H1 (cell line): ENCODE measurements at regions not wholly inside any gene's neighbourhood (a gene's known extent, or its start where the extent isn't known, plus 50 kb on each side); places are given as distances from the start of the nearest gene placed in this dataset.

ENCODE experiments used
- CTCF ChIA-PET: fragments of 300-600 bp; sonication (Branson Sonifier 250); formaldehyde crosslinking; loops from one replicate; lab custom pipeline; 2021; ENCODE audit not compliant: partially characterized antibody; lab: Charles Lee
- POLR2A ChIA-PET: fragments of 300-600 bp; sonication (Branson Sonifier 250); formaldehyde crosslinking; loops from one replicate; lab custom pipeline; 2021; ENCODE audit warnings: inconsistent platforms; ENCODE audit not compliant: partially characterized antibody; lab: Charles Lee
- DNase-seq, 2 experiments: peaks; one replicate each; pipeline versions ENCODE4 v3.0.0 to v3.0.0-alpha.2; 2010 to 2022; ENCODE audit warnings: low spot score in 2 of 2, low read depth in 1 of 2, mixed read lengths in 1 of 2
- FAIRE-seq: peaks from 2 replicates; lab custom pipeline; 2011; peaks lifted over from hg19 to GRCh38; lab: Jason Lieb, UNC
- H2AFZ ChIP-seq: 2 replicates; pipeline ENCODE4 v1.8.1; 2012; ENCODE audit warnings: low read length, inconsistent platforms
- H2AK5ac ChIP-seq: 2 replicates; pipeline ENCODE4 v1.6.1; 2013; ENCODE audit warnings: low read depth, low read length
- H2BK120ac ChIP-seq: replicated peaks from 2 replicates; pipeline ENCODE3; 2013; ENCODE audit warnings: low read depth, low read length, inconsistent platforms
- H2BK12ac ChIP-seq: 2 replicates; pipeline ENCODE4 v1.6.1; 2013; ENCODE audit warnings: low read depth, low read length
- H2BK15ac ChIP-seq: 2 replicates; pipeline ENCODE4 v1.6.1; 2013; ENCODE audit warnings: low read length
- H2BK20ac ChIP-seq: 2 replicates; pipeline ENCODE4 v1.6.1; 2013; ENCODE audit warnings: low read length
- H2BK5ac ChIP-seq: 2 replicates; pipeline ENCODE4 v1.6.1; 2013; ENCODE audit warnings: low read depth, low read length
- H3K14ac ChIP-seq: 2 replicates; pipeline ENCODE4 v1.6.1; 2013; ENCODE audit warnings: inconsistent platforms; ENCODE audit not compliant: insufficient read length
- H3K18ac ChIP-seq: 2 replicates; pipeline ENCODE4 v1.6.1; 2013; ENCODE audit warnings: low read length; ENCODE audit errors: extremely low read depth
- H3K23ac ChIP-seq: 2 replicates; pipeline ENCODE4 v1.6.1; 2013; ENCODE audit warnings: inconsistent platforms; ENCODE audit not compliant: insufficient read length
- H3K23me2 ChIP-seq: 2 replicates; pipeline ENCODE4 v1.6.1; 2013; ENCODE audit warnings: low read depth, low read length
- H3K27ac ChIP-seq: 2 replicates; pipeline ENCODE4 v1.6.1; 2011; ENCODE audit warnings: low read depth, low read length, inconsistent platforms
- H3K27me3 ChIP-seq, 4 experiments: replicated peaks in 1 of 4; 1 replicate in 1 of 4; 2 replicates in 3 of 4; pipeline versions ENCODE4 v1.6.1 to v1.8.1; 2011 to 2013; ENCODE audit warnings: low read length in 3 of 4, mild to moderate bottlenecking in 3 of 4, inconsistent platforms in 2 of 4, mixed read lengths in 2 of 4, moderate library complexity in 1 of 4; ENCODE audit not compliant: control insufficient read depth in 3 of 4, insufficient read depth in 3 of 4; ENCODE audit errors: extremely low read depth in 1 of 4
- H3K36me3 ChIP-seq, 4 experiments: 2 replicates each; pipeline versions ENCODE4 v1.6.1 to v1.8.1; 2011 to 2013; ENCODE audit warnings: mild to moderate bottlenecking in 4 of 4, low read length in 3 of 4, moderate library complexity in 2 of 4, control low read depth in 1 of 4, inconsistent platforms in 1 of 4; ENCODE audit not compliant: insufficient read depth in 4 of 4, control insufficient read depth in 2 of 4
- H3K4ac ChIP-seq: replicated peaks from 2 replicates; pipeline ENCODE3; 2013; ENCODE audit warnings: low read length, low read depth, mixed read lengths, inconsistent platforms; ENCODE audit not compliant: insufficient read length
- H3K4me1 ChIP-seq, 4 experiments: replicated peaks in 1 of 4; 1 replicate in 1 of 4; 2 replicates in 3 of 4; pipeline versions ENCODE4 v1.6.1 to v1.8.1; 2011 to 2013; ENCODE audit warnings: low read length in 3 of 4, inconsistent platforms in 2 of 4, mixed read lengths in 1 of 4; ENCODE audit not compliant: insufficient read depth in 4 of 4, control insufficient read depth in 3 of 4
- H3K4me2 ChIP-seq, 2 experiments: 2 replicates each; pipeline versions ENCODE4 v1.6.1 to v1.8.1; 2011 to 2013; ENCODE audit warnings: low read depth in 2 of 2, low read length in 2 of 2, control low read depth in 1 of 2, inconsistent platforms in 1 of 2, mild to moderate bottlenecking in 1 of 2; ENCODE audit not compliant: insufficient read depth in 1 of 2
- H3K4me3 ChIP-seq, 4 experiments: fragments of 200-600, 300-600 bp in 1 of 4; sonication (generic), shearing (Covaris generic), sonication (Bioruptor Twin) in 1 of 4; 2 replicates each; pipeline versions ENCODE4 v1.5.1 to v1.8.1; 2011 to 2016; ENCODE audit warnings: low read length in 4 of 4, low read depth in 3 of 4, control low read depth in 2 of 4, inconsistent platforms in 2 of 4, mild to moderate bottlenecking in 2 of 4, mixed read lengths in 1 of 4, moderate library complexity in 1 of 4; ENCODE audit not compliant: insufficient read depth in 2 of 4; ENCODE audit errors: extremely low read depth in 1 of 4
- H3K56ac ChIP-seq: replicated peaks from 2 replicates; pipeline ENCODE3; 2013; ENCODE audit warnings: low read depth, mild to moderate bottlenecking, mixed read lengths, low read length, inconsistent platforms; ENCODE audit not compliant: insufficient read length
- H3K79me1 ChIP-seq: 2 replicates; pipeline ENCODE4 v1.6.1; 2013; ENCODE audit warnings: low read depth, low read length, control low read depth
- H3K79me2 ChIP-seq, 2 experiments: 2 replicates each; pipeline versions ENCODE4 v1.6.1 to v1.8.1; 2012 to 2013; ENCODE audit warnings: low read length in 2 of 2, mild to moderate bottlenecking in 2 of 2, inconsistent platforms in 1 of 2; ENCODE audit not compliant: insufficient read depth in 2 of 2, control insufficient read depth in 1 of 2
- H3K9ac ChIP-seq, 4 experiments: replicated peaks in 1 of 4; 1 replicate in 1 of 4; 2 replicates in 3 of 4; pipeline versions ENCODE4 v1.6.1 to v1.8.1; 2011 to 2013; ENCODE audit warnings: low read depth in 3 of 4, low read length in 3 of 4, control low read depth in 2 of 4, mild to moderate bottlenecking in 2 of 4, moderate library complexity in 2 of 4, inconsistent platforms in 1 of 4; ENCODE audit errors: extremely low read depth in 1 of 4
- H3K9me3 ChIP-seq, 2 experiments: 2 replicates each; pipeline versions ENCODE4 v1.6.1 to v1.8.1; 2012 to 2013; ENCODE audit warnings: mild to moderate bottlenecking in 2 of 2, moderate library complexity in 2 of 2, control low read depth in 1 of 2, inconsistent platforms in 1 of 2, low read depth in 1 of 2, low read length in 1 of 2, mixed read lengths in 1 of 2; ENCODE audit not compliant: insufficient read depth in 2 of 2
- H4K20me1 ChIP-seq, 2 experiments: replicated peaks in 1 of 2; 2 replicates each; pipeline versions ENCODE3 to v1.8.1; 2011 to 2013; ENCODE audit warnings: inconsistent platforms in 2 of 2, low read length in 2 of 2, mild to moderate bottlenecking in 1 of 2; ENCODE audit not compliant: insufficient read depth in 2 of 2, control insufficient read depth in 1 of 2
- H4K5ac ChIP-seq: 2 replicates; pipeline ENCODE4 v1.6.1; 2013; ENCODE audit warnings: low read length, low read depth, mixed read lengths, inconsistent platforms; ENCODE audit not compliant: insufficient read length
- H4K8ac ChIP-seq: 2 replicates; pipeline ENCODE4 v1.8.0; 2013; ENCODE audit warnings: mild to moderate bottlenecking, moderate library complexity, low read length, inconsistent platforms; ENCODE audit not compliant: insufficient read depth; ENCODE audit errors: extremely low read depth
- H4K91ac ChIP-seq: replicated peaks from 2 replicates; pipeline ENCODE3; 2013; ENCODE audit warnings: low read length, mixed read lengths, inconsistent platforms; ENCODE audit not compliant: insufficient read length
- ASH2L ChIP-seq: fragments of 200-600, 300-600 bp; sonication (generic); IDR thresholded peaks from one replicate; pipeline ENCODE4 v1.7.1; 2017; ENCODE audit warnings: low read length
- RAD21 ChIP-seq, 2 experiments: IDR thresholded peaks in 1 of 2; conservative IDR thresholded peaks in 1 of 2; 2 replicates each; pipeline ENCODE4 v1.6.1; 2011; ENCODE audit warnings: low read depth in 2 of 2, low read length in 2 of 2, improper control_type of control experiment in 1 of 2, inconsistent platforms in 1 of 2, mild to moderate bottlenecking in 1 of 2, moderate library complexity in 1 of 2
- SP2 ChIP-seq: IDR thresholded peaks from 2 replicates; pipeline ENCODE4 v1.6.1; 2012; ENCODE audit warnings: mild to moderate bottlenecking, low read length, inconsistent platforms
- WGBS, 2 experiments: shearing (Covaris generic) in 1 of 2; methylation state at CpG; one replicate each; pipeline versions ENCODE4 v1.1.6 to v1.1.7; 2013 to 2015; ENCODE audit warnings: low lambda C conversion rate in 2 of 2, mixed read lengths in 2 of 2, inconsistent platforms in 1 of 2, low coverage in 1 of 2, missing lambda C conversion rate in 1 of 2; ENCODE audit not compliant: insufficient replicate concordance in 2 of 2, insufficient coverage in 1 of 2, insufficient read length in 1 of 2; ENCODE audit errors: extremely low coverage in 1 of 2, missing lambda C conversion rate in 1 of 2; 5-methylcytosine and 5-hydroxymethylcytosine counted together
- TF ChIP-seq, protein P1 (sequence below), 3 experiments: IDR thresholded peaks; 1 replicate in 2 of 3; 2 replicates in 1 of 3; pipeline versions ENCODE4 v1.5.1 to v1.6.1; 2011; ENCODE audit warnings: low read length in 3 of 3, mild to moderate bottlenecking in 3 of 3, inconsistent platforms in 2 of 3, low read depth in 1 of 3, moderate library complexity in 1 of 3; ENCODE audit not compliant: insufficient read depth in 1 of 3; ENCODE audit errors: control extremely low read depth in 1 of 3

DNA sequence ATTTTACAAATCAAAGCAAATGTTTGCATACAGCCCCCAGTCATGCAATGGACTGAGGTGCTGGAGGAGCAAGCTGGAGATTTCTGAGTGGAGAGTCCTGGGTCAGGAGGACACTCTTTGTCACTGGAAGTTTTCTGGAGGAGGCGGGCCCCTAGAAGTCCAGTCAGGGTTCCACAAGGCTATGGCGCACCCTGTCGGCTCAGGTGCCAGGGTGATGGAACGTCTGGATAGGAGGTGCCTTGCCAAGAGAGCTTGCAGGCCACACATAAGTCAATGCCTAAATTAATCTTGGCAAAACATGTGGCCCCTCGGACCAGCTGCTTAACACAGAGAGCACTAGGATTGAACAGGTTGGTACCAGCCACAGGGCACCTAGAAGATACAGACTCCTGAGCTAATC lies 174.7 kb upstream of the CADM1 start:
- H2BK5ac ChIP-seq, result no peak overlapping the region
- no peak overlapping the region for H2BK15ac ChIP-seq
- H3K4me1 ChIP-seq, result peaks cover 0 to 8% (median 3%) of the 10 kb centered on the region in 4 experiments; a peak in 5 of 7 replicates
- no peak overlapping the region for H3K56ac ChIP-seq
- peak in 1 of 2 experiments; percentile 81 for DNase-seq
- H3K9me3 ChIP-seq, result no peaks in the 10 kb centered on the region
- H2BK20ac ChIP-seq, result no peak overlapping the region
- H3K9ac ChIP-seq, result no peak overlapping the region
- POLR2A ChIA-PET, result no interaction called here
- H3K4me2 ChIP-seq, result no peak overlapping the region
- no peaks in the 10 kb centered on the region for H4K20me1 ChIP-seq
- no peak for FAIRE-seq
- H2AFZ ChIP-seq, result no peak overlapping the region
- H4K5ac ChIP-seq, result no peak overlapping the region
- H4K91ac ChIP-seq, result no peak overlapping the region
- no peak overlapping the region for H4K8ac ChIP-seq
- H2BK12ac ChIP-seq, result no peak overlapping the region
- WGBS, 2 experiments, result 45% methylated on average over 5 of the region's 5 CpGs; no CpG with 5 or more reads in 1 of the 2 experiments
- TF ChIP-seq, protein P1, sequence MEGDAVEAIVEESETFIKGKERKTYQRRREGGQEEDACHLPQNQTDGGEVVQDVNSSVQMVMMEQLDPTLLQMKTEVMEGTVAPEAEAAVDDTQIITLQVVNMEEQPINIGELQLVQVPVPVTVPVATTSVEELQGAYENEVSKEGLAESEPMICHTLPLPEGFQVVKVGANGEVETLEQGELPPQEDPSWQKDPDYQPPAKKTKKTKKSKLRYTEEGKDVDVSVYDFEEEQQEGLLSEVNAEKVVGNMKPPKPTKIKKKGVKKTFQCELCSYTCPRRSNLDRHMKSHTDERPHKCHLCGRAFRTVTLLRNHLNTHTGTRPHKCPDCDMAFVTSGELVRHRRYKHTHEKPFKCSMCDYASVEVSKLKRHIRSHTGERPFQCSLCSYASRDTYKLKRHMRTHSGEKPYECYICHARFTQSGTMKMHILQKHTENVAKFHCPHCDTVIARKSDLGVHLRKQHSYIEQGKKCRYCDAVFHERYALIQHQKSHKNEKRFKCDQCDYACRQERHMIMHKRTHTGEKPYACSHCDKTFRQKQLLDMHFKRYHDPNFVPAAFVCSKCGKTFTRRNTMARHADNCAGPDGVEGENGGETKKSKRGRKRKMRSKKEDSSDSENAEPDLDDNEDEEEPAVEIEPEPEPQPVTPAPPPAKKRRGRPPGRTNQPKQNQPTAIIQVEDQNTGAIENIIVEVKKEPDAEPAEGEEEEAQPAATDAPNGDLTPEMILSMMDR (IDR thresholded peaks at IDR 0.05; ENCODE audit: control extremely low read depth in 1 of 3, insufficient read depth in 1 of 3, low read depth in 1 of 3, low read length in 3 of 3), result peak; percentile 59 to 76 (median 71)
- no peak for TF ChIP-seq ASH2L
- TF ChIP-seq SP2, result no peak
- TF ChIP-seq RAD21 (IDR thresholded peaks at IDR 0.05 in 1 of 2, conservative IDR thresholded peaks at IDR 0.05 in 1 of 2; ENCODE audit: low read depth in 2 of 2, low read length in 2 of 2), result peak; percentile 88 to 91
- no peaks in the 10 kb centered on the region for H3K79me1 ChIP-seq
- H2BK120ac ChIP-seq, result no peak overlapping the region
- no peak overlapping the region for H3K4ac ChIP-seq
- H3K36me3 ChIP-seq, result no peaks in the 10 kb centered on the region
- H3K27me3 ChIP-seq, result no peaks in the 10 kb centered on the region
- CTCF ChIA-PET, result interaction anchor here (0.6 to 4.3 kb wide), 42 partner anchors 9 to 498 kb away, joined by 3 to 35 read pairs (median 4); partner anchors contain the start of gene CADM1
- H3K79me2 ChIP-seq, result no peaks in the 10 kb centered on the region
- no peak overlapping the region for H3K14ac ChIP-seq
- H3K27ac ChIP-seq, result no peak overlapping the region
- no peak overlapping the region for H2AK5ac ChIP-seq
- H3K23me2 ChIP-seq, result no peaks in the 10 kb centered on the region
- no peak overlapping the region for H3K18ac ChIP-seq
- no peak overlapping the region for H3K23ac ChIP-seq
- H3K4me3 ChIP-seq, result no peak overlapping the region
